CD4-positive, CD25-positive, alpha-beta regulatory T cell (primary cell): ENCODE measurements at regions not wholly inside any gene's neighbourhood (a gene's known extent, or its start where the extent isn't known, plus 50 kb on each side); places are given as distances from the start of the nearest gene placed in this dataset.

Experiments used
- ATAC-seq, 2 donors: fragments of 150-1000 bp; cut with Tn5 transposase; one replicate each; pipeline ENCODE4 v1.10.0; 2021; ENCODE audit warnings: low read depth in 2 of 2, moderate number of reproducible peaks in 2 of 2, moderate library complexity in 1 of 2
- DNase-seq, 3 donors: peaks; one replicate each; pipeline versions ENCODE4 v3.0.0 to v3.0.0-alpha.2; 2012 to 2022; ENCODE audit warnings: mixed read lengths in 1 of 3
- H3K27ac ChIP-seq: one replicate; pipeline ENCODE4 v1.7.0; 2013; ENCODE audit warnings: mild to moderate bottlenecking, low read length; ENCODE audit not compliant: insufficient read depth, poor library complexity, severe bottlenecking
- H3K27me3 ChIP-seq: one replicate; pipeline ENCODE4 v1.7.0; 2013; ENCODE audit warnings: low read length; ENCODE audit not compliant: control insufficient read depth, insufficient read depth
- H3K36me3 ChIP-seq: one replicate; pipeline ENCODE4 v1.7.0; 2013; ENCODE audit warnings: mild to moderate bottlenecking, low read length, moderate library complexity; ENCODE audit not compliant: control insufficient read depth, insufficient read depth
- H3K4me1 ChIP-seq: 2 replicates; pipeline ENCODE4 v1.7.0; 2013; ENCODE audit warnings: mild to moderate bottlenecking, low read length; ENCODE audit not compliant: insufficient read depth, control insufficient read depth, poor library complexity, severe bottlenecking
- H3K4me3 ChIP-seq: one replicate; pipeline ENCODE4 v1.7.0; 2013; ENCODE audit warnings: low read depth, mild to moderate bottlenecking, low read length, moderate library complexity
- H3K9me3 ChIP-seq, 2 experiments: 1 replicate in 1 of 2; 2 replicates in 1 of 2; pipeline ENCODE4 v1.7.0; 2013; ENCODE audit warnings: low read length in 2 of 2, mild to moderate bottlenecking in 1 of 2, moderate library complexity in 1 of 2; ENCODE audit not compliant: control insufficient read depth in 2 of 2
- H3K27ac Mint-ChIP-seq, 3 donors: one replicate each; pipeline ENCODE4 v1.8.0; 2020 to 2022; ENCODE audit warnings: mild to moderate bottlenecking in 3 of 3, mixed read lengths in 3 of 3, moderate library complexity in 2 of 3
- H3K27me3 Mint-ChIP-seq: one replicate; pipeline ENCODE4 v1.8.0; 2022; ENCODE audit warnings: mild to moderate bottlenecking, mixed read lengths
- H3K36me3 Mint-ChIP-seq: one replicate; pipeline ENCODE4 v1.8.0; 2020; ENCODE audit warnings: mixed read lengths
- H3K4me1 Mint-ChIP-seq, 4 donors: one replicate each; pipeline ENCODE4 v1.8.0; 2020 to 2022; ENCODE audit warnings: mixed read lengths in 4 of 4, mild to moderate bottlenecking in 1 of 4
- H3K4me3 Mint-ChIP-seq, 4 donors: one replicate each; pipeline ENCODE4 v1.8.0; 2020 to 2022; ENCODE audit warnings: mild to moderate bottlenecking in 4 of 4, mixed read lengths in 4 of 4, moderate library complexity in 3 of 4
- H3K9me3 Mint-ChIP-seq, 7 donors: one replicate each; pipeline ENCODE4 v1.8.0; 2020 to 2022; ENCODE audit warnings: mixed read lengths in 7 of 7, mild to moderate bottlenecking in 3 of 7, moderate library complexity in 2 of 7

GRCh38 chr4:170305627-170306026, 215.9 kb upstream of the AADAT start:
- Mint-ChIP-seq H3K27me3 (no peaks in the 10 kb centered on the region), H3K4me3 (no peak overlapping the region), H3K4me1 (no peaks in the 10 kb centered on the region), H3K36me3 (no peaks in the 10 kb centered on the region), H3K9me3 (peaks cover 0 to 11% (median 0%) of the 10 kb centered on the region in 7 donors), H3K27ac (no peak overlapping the region)
- DNase-seq, result no peak
- Histone ChIP-seq H3K27ac (no peak overlapping the region), H3K4me1 (no peaks in the 10 kb centered on the region), H3K4me3 (no peak overlapping the region), H3K9me3 (no peaks in the 10 kb centered on the region), H3K36me3 (no peaks in the 10 kb centered on the region), H3K27me3 (no peaks in the 10 kb centered on the region)
- no peak for ATAC-seq

- H3K4me3 ChIP-seq, result no peak overlapping the region
- Mint-ChIP-seq H3K27ac (no peak overlapping the region), H3K9me3 (peaks cover 0 to 6% (median 2%) of the 10 kb centered on the region in 7 donors), H3K36me3 (no peaks in the 10 kb centered on the region), H3K27me3 (no peaks in the 10 kb centered on the region), H3K4me3 (no peak overlapping the region), H3K4me1 (no peaks in the 10 kb centered on the region)
- no peaks in the 10 kb centered on the region for H3K27me3 ChIP-seq
- H3K36me3 ChIP-seq, result no peaks in the 10 kb centered on the region
- DNase-seq, result no peak
- ATAC-seq, result no peak
- H3K27ac ChIP-seq, result no peak overlapping the region
- no peaks in the 10 kb centered on the region for H3K4me1 ChIP-seq
- H3K9me3 ChIP-seq, result no peaks in the 10 kb centered on the region
These were observed 191.3 kb upstream of the AADAT start for GRCh38 chr4:170281027-170281426.

- Histone ChIP-seq H3K36me3 (no peaks in the 10 kb centered on the region), H3K4me1 (no peaks in the 10 kb centered on the region), H3K27ac (no peak overlapping the region), H3K4me3 (no peak overlapping the region), H3K9me3 (no peaks in the 10 kb centered on the region), H3K27me3 (no peaks in the 10 kb centered on the region)
- Mint-ChIP-seq H3K9me3 (peaks cover 0 to 6% (median 2%) of the 10 kb centered on the region in 7 donors), H3K27me3 (no peaks in the 10 kb centered on the region), H3K4me1 (no peaks in the 10 kb centered on the region), H3K36me3 (no peaks in the 10 kb centered on the region), H3K27ac (no peak overlapping the region), H3K4me3 (no peak overlapping the region)
- DNase-seq (no peak), ATAC-seq (no peak)
These were observed 188.7 kb upstream of the AADAT start for GRCh38 chr4:170278460-170278859.

- no peak overlapping the region for H3K4me3 Mint-ChIP-seq
- no peaks in the 10 kb centered on the region for H3K27me3 Mint-ChIP-seq
- Histone ChIP-seq H3K27me3 (no peaks in the 10 kb centered on the region), H3K4me1 (no peaks in the 10 kb centered on the region), H3K36me3 (no peaks in the 10 kb centered on the region), H3K4me3 (no peak overlapping the region), H3K27ac (no peak overlapping the region), H3K9me3 (no peaks in the 10 kb centered on the region)
- H3K27ac Mint-ChIP-seq, result no peak overlapping the region
- ATAC-seq (no peak), DNase-seq (no peak)
- H3K9me3 Mint-ChIP-seq, result peaks cover 0 to 5% (median 2%) of the 10 kb centered on the region in 7 donors
- H3K4me1 Mint-ChIP-seq, result no peaks in the 10 kb centered on the region
- H3K36me3 Mint-ChIP-seq, result no peaks in the 10 kb centered on the region
These were observed 184.9 kb upstream of the AADAT start for GRCh38 chr4:170274616-170275015.

GRCh38 chr4:170272959-170273358, 183.2 kb upstream of the AADAT start:
- no peak for DNase-seq
- H3K27ac ChIP-seq, result no peak overlapping the region
- Mint-ChIP-seq H3K27me3 (no peaks in the 10 kb centered on the region), H3K4me3 (no peak overlapping the region), H3K36me3 (no peaks in the 10 kb centered on the region), H3K9me3 (peaks cover 0 to 9% (median 2%) of the 10 kb centered on the region in 7 donors), H3K4me1 (no peaks in the 10 kb centered on the region), H3K27ac (no peak overlapping the region)
- H3K4me3 ChIP-seq, result no peak overlapping the region
- no peaks in the 10 kb centered on the region for H3K9me3 ChIP-seq
- ATAC-seq, result no peak
- H3K36me3 ChIP-seq, result no peaks in the 10 kb centered on the region
- H3K4me1 ChIP-seq, result no peaks in the 10 kb centered on the region
- no peaks in the 10 kb centered on the region for H3K27me3 ChIP-seq

GRCh38 chr4:170271723-170272122, 182.0 kb upstream of the AADAT start:
- no peak for ATAC-seq
- DNase-seq, result no peak
- Histone ChIP-seq H3K27ac (no peak overlapping the region), H3K27me3 (no peaks in the 10 kb centered on the region), H3K9me3 (no peaks in the 10 kb centered on the region), H3K4me1 (no peaks in the 10 kb centered on the region), H3K36me3 (no peaks in the 10 kb centered on the region), H3K4me3 (no peak overlapping the region)
- Mint-ChIP-seq H3K27me3 (no peaks in the 10 kb centered on the region), H3K27ac (no peak overlapping the region), H3K4me3 (no peak overlapping the region), H3K4me1 (no peaks in the 10 kb centered on the region), H3K36me3 (no peaks in the 10 kb centered on the region), H3K9me3 (peaks cover 0 to 9% (median 4%) of the 10 kb centered on the region in 7 donors)

- Histone ChIP-seq H3K4me3 (no peak overlapping the region), H3K27ac (no peak overlapping the region), H3K36me3 (no peaks in the 10 kb centered on the region), H3K4me1 (no peaks in the 10 kb centered on the region), H3K27me3 (no peaks in the 10 kb centered on the region), H3K9me3 (no peaks in the 10 kb centered on the region)
- no peak for ATAC-seq
- Mint-ChIP-seq H3K9me3 (peaks cover 0 to 9% (median 4%) of the 10 kb centered on the region in 7 donors), H3K4me3 (no peak overlapping the region), H3K36me3 (no peaks in the 10 kb centered on the region), H3K27ac (no peak overlapping the region), H3K27me3 (no peaks in the 10 kb centered on the region), H3K4me1 (no peaks in the 10 kb centered on the region)
- DNase-seq, result no peak
These were observed 180.9 kb upstream of the AADAT start for GRCh38 chr4:170270628-170271027.

- Histone ChIP-seq H3K9me3 (no peaks in the 10 kb centered on the region), H3K36me3 (no peaks in the 10 kb centered on the region), H3K4me1 (no peaks in the 10 kb centered on the region), H3K27ac (no peak overlapping the region), H3K27me3 (no peaks in the 10 kb centered on the region), H3K4me3 (no peak overlapping the region)
- Mint-ChIP-seq H3K4me3 (no peak overlapping the region), H3K9me3 (peaks cover 0 to 9% (median 4%) of the 10 kb centered on the region in 7 donors), H3K27ac (no peak overlapping the region), H3K36me3 (no peaks in the 10 kb centered on the region), H3K27me3 (no peaks in the 10 kb centered on the region), H3K4me1 (no peaks in the 10 kb centered on the region)
- ATAC-seq (no peak), DNase-seq (no peak)
These were observed 180.2 kb upstream of the AADAT start for GRCh38 chr4:170269950-170270349.
